SK-N-SH (cell line): ENCODE measurements at regions not wholly inside any gene's neighbourhood (a gene's known extent, or its start where the extent isn't known, plus 50 kb on each side); places are given as distances from the start of the nearest gene placed in this dataset.

Source experiments
- GABPA ChIP-seq: IDR thresholded peaks from 2 replicates; pipeline ENCODE4 v1.4.0; 2012; ENCODE audit warnings: low read depth, mild to moderate bottlenecking
- NFIC ChIP-seq: IDR thresholded peaks from 2 replicates; pipeline ENCODE4 v1.4.0; 2012; ENCODE audit warnings: borderline replicate concordance
- POLR2AphosphoS5 ChIP-seq: IDR thresholded peaks from 2 replicates; pipeline ENCODE4 v1.6.1; 2012; ENCODE audit warnings: low read depth, low read length
- TF ChIP-seq, protein P1 (sequence below): fragments of 200-600 bp; sonication (generic); IDR thresholded peaks from 2 replicates; pipeline ENCODE4 v1.6.1; 2017; ENCODE audit warnings: antibody characterized with exemption, mild to moderate bottlenecking, moderate library complexity

DNA sequence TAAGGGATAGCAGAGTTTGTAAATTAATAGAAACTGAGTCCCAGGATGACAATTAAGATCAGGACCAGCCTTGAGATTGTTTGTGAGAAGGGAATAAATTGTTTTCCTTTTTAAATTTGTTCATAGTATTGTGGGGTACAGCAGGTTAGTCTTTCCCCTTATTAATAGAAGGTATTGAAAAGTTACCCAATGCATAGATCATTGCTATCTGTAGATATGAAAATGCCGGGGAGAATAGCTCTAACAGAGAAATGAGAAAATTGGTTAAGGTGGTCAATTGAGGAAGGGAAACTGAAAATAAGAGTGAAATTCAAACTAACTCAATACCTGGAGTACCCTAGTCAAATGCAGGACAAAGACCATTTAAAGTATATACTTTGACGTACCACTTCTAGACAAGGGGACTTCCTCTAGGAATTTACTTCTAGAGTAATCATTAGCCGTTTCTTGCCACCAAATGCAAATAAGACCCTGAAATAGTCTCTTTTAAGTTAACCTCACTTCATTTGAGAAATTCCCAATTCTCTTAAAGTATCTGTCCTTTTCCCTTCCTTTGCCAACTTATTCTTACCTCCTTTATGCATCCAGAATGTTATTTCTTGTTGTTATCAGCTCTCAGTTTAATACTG is 1224.4 kb upstream of the LRRTM1 start:
- TF ChIP-seq GABPA = no peak
- TF ChIP-seq, protein P1, sequence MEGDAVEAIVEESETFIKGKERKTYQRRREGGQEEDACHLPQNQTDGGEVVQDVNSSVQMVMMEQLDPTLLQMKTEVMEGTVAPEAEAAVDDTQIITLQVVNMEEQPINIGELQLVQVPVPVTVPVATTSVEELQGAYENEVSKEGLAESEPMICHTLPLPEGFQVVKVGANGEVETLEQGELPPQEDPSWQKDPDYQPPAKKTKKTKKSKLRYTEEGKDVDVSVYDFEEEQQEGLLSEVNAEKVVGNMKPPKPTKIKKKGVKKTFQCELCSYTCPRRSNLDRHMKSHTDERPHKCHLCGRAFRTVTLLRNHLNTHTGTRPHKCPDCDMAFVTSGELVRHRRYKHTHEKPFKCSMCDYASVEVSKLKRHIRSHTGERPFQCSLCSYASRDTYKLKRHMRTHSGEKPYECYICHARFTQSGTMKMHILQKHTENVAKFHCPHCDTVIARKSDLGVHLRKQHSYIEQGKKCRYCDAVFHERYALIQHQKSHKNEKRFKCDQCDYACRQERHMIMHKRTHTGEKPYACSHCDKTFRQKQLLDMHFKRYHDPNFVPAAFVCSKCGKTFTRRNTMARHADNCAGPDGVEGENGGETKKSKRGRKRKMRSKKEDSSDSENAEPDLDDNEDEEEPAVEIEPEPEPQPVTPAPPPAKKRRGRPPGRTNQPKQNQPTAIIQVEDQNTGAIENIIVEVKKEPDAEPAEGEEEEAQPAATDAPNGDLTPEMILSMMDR = no peak
- no peak for TF ChIP-seq POLR2AphosphoS5
- no peak for TF ChIP-seq NFIC
